Tibial nerve (tissue), 4 donors: ENCODE measurements at regions not wholly inside any gene's neighbourhood (a gene's known extent, or its start where the extent isn't known, plus 50 kb on each side); places are given as distances from the start of the nearest gene placed in this dataset.
"Not testable (repeated sequence)": the region's sequence is repeated elsewhere in the genome, so short reads cannot be mapped to it uniquely, and the experiment has no call there.

Experiments
- DNase-seq, 2 donors: peaks; one replicate each; pipeline ENCODE4 v3.0.0-alpha.2; 2019; ENCODE audit warnings: low spot score in 2 of 2
- H3K27ac ChIP-seq, 4 donors: fragments of 200-600 bp; sonication (generic) in 3 of 4; one replicate each; pipeline ENCODE4 v1.5.1; 2017 to 2019; ENCODE audit warnings: mild to moderate bottlenecking in 1 of 4
- H3K27me3 ChIP-seq, 2 donors: fragments of 200-600 bp; sonication (generic) in 1 of 2; one replicate each; pipeline versions ENCODE4 v1.5.1 to v1.6.0; 2017 to 2019
- H3K36me3 ChIP-seq, 3 donors: fragments of 200-600 bp; sonication (generic); one replicate each; pipeline ENCODE4 v1.5.1; 2018 to 2019
- H3K4me1 ChIP-seq, 4 donors: fragments of 200-600 bp; sonication (generic) in 3 of 4; one replicate each; pipeline ENCODE4 v1.5.1; 2017 to 2019
- H3K4me3 ChIP-seq, 4 donors: fragments of 200-600 bp; sonication (generic) in 3 of 4; one replicate each; pipeline ENCODE4 v1.5.1; 2017 to 2019; ENCODE audit warnings: mild to moderate bottlenecking in 1 of 4, moderate library complexity in 1 of 4
- H3K9me3 ChIP-seq, 4 donors: fragments of 200-600 bp; sonication (generic) in 3 of 4; one replicate each; pipeline ENCODE4 v1.5.1; 2017 to 2019
- WGBS, 2 donors: methylation state at CpG; one replicate each; pipeline ENCODE4 v1.1.5; 2018; 5-methylcytosine and 5-hydroxymethylcytosine counted together

- DNase-seq, H3K9me3 ChIP-seq, H3K27me3 ChIP-seq, H3K4me1 ChIP-seq, H3K4me3 ChIP-seq, H3K36me3 ChIP-seq, H3K27ac ChIP-seq: not testable (repeated sequence)
- 67 to 70% methylated on average over 1 of the region's 1 CpG for WGBS, 2 donors
These were observed 101.4 kb downstream of the FAM72C start for GRCh38 chr1:143870388-143870787.

GRCh38 chr1:143867590-143868220, 104.1 kb downstream of the FAM72C start:
- H3K4me1 ChIP-seq, H3K27ac ChIP-seq, H3K4me3 ChIP-seq, H3K27me3 ChIP-seq, DNase-seq, H3K36me3 ChIP-seq, H3K9me3 ChIP-seq: not testable (repeated sequence)
- WGBS, 2 donors: 5 to 7% methylated on average over 3 of the region's 5 CpGs

GRCh38 chr1:143863901-143864520, 107.8 kb downstream of the FAM72C start:
- H3K9me3 ChIP-seq, H3K4me3 ChIP-seq, H3K36me3 ChIP-seq, H3K27ac ChIP-seq, DNase-seq, H3K27me3 ChIP-seq, H3K4me1 ChIP-seq: not testable (repeated sequence)
- WGBS, 2 donors: 64% methylated on average over 1 of the region's 1 CpG; no CpG with 5 or more reads in 1 of the 2 donors

DNA sequence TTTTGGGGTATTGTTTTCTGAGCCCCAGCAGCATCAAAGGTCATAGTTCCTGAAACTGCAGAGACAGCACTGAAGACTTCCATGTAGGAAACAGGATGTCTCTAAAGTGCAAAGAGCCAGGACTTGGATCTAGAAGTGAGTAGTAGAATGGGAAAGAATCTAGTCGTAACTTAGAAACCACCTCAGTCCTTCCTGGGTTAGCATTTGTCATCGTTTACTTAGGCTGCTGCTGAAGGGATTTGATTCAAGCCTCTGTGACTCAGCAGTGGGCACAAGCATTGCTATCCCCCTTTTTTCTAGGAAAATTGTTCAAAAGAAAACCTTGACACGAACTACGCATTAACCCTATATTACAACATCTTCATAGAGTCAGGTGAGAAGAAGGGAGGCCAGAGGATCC, 109.1 kb downstream of the FAM72C start:
- not testable (repeated sequence) for DNase-seq, H3K27ac ChIP-seq, H3K4me3 ChIP-seq, H3K4me1 ChIP-seq, H3K27me3 ChIP-seq, H3K36me3 ChIP-seq, H3K9me3 ChIP-seq
- WGBS, 2 donors: 64 to 73% methylated on average over 4 of the region's 4 CpGs

- H3K4me3 ChIP-seq, H3K27me3 ChIP-seq, H3K4me1 ChIP-seq, H3K36me3 ChIP-seq, H3K27ac ChIP-seq, H3K9me3 ChIP-seq, DNase-seq: not testable (repeated sequence)
- WGBS, 2 donors: no CpG with 5 or more reads among the region's 1 CpG
These were observed 110.5 kb downstream of the FAM72C start for GRCh38 chr1:143861306-143861705.

GRCh38 chr1:143855867-143856266, 115.9 kb downstream of the FAM72C start:
- H3K4me1 ChIP-seq, H3K36me3 ChIP-seq, DNase-seq, H3K9me3 ChIP-seq, H3K27me3 ChIP-seq, H3K27ac ChIP-seq, H3K4me3 ChIP-seq: not testable (repeated sequence)
- no CpG with 5 or more reads among the region's 1 CpG for WGBS, 2 donors

DNA sequence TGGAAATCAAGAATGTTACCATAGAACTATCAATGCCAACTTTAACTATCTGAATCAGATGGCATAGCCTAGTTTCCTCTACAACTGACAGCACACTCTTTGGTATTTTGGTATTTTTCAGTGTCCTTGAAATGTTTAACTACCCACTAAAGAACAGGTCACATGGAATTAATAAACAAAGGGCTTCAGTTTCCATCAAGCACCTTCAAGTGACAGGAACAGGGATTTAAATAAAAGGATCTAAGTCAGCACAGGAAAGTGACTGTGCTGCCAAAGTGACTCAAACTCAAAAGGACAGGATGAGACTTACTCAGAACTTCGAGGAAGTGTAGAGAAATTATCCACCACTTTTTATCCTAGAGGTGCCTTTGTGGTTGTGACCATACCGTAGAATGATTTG, 117.7 kb downstream of the FAM72C start:
- H3K27ac ChIP-seq, H3K36me3 ChIP-seq, H3K4me3 ChIP-seq, H3K27me3 ChIP-seq, H3K4me1 ChIP-seq, DNase-seq, H3K9me3 ChIP-seq: not testable (repeated sequence)
- WGBS, 2 donors: no CpG with 5 or more reads among the region's 2 CpGs

DNA sequence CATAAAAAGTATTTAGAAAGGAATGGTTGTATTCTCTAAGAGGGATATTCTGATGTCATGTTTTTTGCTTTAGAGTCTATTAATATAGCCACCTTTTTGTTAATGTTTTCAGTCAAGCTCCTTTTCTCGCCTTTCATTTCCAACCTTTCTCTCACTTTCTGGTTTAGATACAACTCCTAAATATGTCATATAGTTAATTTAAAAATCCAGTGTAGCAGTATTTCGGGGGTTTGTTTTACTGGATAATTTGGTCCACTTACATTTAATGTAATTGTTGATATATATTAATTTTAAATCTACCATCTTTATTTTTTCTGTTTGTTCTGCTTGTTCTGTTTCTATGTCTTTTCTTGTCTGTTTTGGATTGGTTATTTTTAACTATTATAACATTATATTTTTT, 121.1 kb downstream of the FAM72C start:
- DNase-seq, H3K27me3 ChIP-seq, H3K36me3 ChIP-seq, H3K4me1 ChIP-seq, H3K4me3 ChIP-seq, H3K27ac ChIP-seq, H3K9me3 ChIP-seq: not testable (repeated sequence)
- WGBS, 2 donors: 87 to 92% methylated on average over 2 of the region's 2 CpGs

DNA sequence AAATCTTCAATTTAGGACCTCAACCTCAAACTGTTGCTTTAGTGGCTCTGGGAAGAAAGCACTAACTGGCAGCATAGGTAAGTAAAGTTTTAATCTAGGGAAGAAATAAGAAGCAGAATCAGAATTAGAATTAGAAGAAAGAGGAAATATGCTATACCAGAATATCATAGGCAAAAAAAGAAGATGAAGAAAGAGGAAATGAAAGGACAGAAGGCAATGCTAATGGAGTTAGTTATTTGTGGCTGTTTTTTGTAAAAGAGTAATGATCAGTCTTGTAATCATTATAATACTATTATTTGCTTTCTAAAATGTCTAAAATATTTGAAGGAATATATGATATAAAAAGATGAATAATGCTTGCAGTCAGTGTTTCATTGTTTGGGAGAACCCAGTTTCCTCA, 122.9 kb downstream of the FAM72C start:
- DNase-seq, H3K9me3 ChIP-seq, H3K4me3 ChIP-seq, H3K4me1 ChIP-seq, H3K36me3 ChIP-seq, H3K27ac ChIP-seq, H3K27me3 ChIP-seq: not testable (repeated sequence)

GRCh38 chr1:143845193-143845592, 126.6 kb downstream of the FAM72C start:
- H3K4me1 ChIP-seq, H3K27ac ChIP-seq, H3K27me3 ChIP-seq, H3K9me3 ChIP-seq, H3K36me3 ChIP-seq, H3K4me3 ChIP-seq, DNase-seq: not testable (repeated sequence)
- WGBS, 2 donors: 79 to 100% methylated on average over 1 of the region's 1 CpG

DNA sequence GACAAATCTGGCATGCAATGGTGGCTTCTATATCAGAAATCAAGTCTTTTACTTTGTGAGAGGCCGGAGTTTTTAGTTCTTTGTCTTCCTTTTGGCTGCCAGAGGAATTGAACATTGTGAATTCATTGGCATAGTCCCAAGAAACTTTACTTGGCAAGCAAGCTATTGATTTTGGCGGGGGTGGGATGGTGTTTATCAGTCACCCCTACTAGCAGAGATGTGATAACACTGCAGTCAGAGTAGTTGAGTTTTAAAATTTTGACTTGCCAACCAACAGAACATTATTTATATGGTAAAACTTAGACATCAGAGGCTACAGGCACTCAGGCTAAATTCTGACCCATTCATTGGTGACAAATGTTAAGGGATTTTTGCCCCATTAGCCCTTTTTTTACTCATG, 129.7 kb downstream of the FAM72C start:
- H3K4me3 ChIP-seq, H3K9me3 ChIP-seq, DNase-seq, H3K4me1 ChIP-seq, H3K36me3 ChIP-seq, H3K27ac ChIP-seq: not testable (repeated sequence)
- peaks cover 0 to 10% of the 10 kb centered on the region in 2 donors for H3K27me3 ChIP-seq
- 44% methylated on average over 1 of the region's 2 CpGs; no CpG with 5 or more reads in 1 of the 2 donors for WGBS, 2 donors

DNA sequence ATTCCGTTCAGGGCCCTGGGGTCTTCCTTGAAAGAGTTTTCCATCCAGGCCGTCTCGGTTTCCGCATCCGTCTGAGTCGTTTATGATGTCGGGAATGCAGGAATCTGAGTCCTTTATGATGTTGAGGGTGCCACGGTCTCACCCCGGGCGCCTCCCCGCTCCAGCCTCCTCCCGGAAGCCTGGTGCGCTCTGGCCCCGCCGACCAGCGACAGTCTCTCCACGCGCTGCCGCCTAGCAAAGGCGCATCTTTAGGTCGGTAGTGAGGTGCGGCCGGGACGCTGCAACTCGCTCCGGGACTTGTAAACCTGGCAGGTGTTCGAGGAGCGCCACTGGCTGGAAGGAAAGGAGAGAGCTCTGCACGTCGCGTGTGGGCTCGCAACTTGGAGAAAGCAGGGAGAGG, 132.6 kb downstream of the FAM72C start:
- H3K27ac ChIP-seq, DNase-seq, H3K9me3 ChIP-seq, H3K4me3 ChIP-seq, H3K36me3 ChIP-seq, H3K4me1 ChIP-seq: not testable (repeated sequence)
- peaks cover 0 to 10% of the 10 kb centered on the region in 2 donors for H3K27me3 ChIP-seq
- 0 to 4% methylated on average over 6 to 7 of the region's 32 CpGs for WGBS, 2 donors

- H3K27ac ChIP-seq, H3K4me3 ChIP-seq, H3K4me1 ChIP-seq, DNase-seq, H3K9me3 ChIP-seq, H3K36me3 ChIP-seq: not testable (repeated sequence)
- peaks cover 0 to 10% of the 10 kb centered on the region in 2 donors for H3K27me3 ChIP-seq
- 0% methylated on average over 2 of the region's 21 CpGs; no CpG with 5 or more reads in 1 of the 2 donors for whole genome bisulfite sequencing, 2 donors
These were observed 133.2 kb downstream of the FAM72C start for GRCh38 chr1:143838598-143838929.

GRCh38 chr1:143837924-143838597, 133.7 kb downstream of the FAM72C start:
- H3K27me3 ChIP-seq: peaks cover 0 to 10% of the 10 kb centered on the region in 2 donors
- not testable (repeated sequence) for DNase-seq, H3K4me3 ChIP-seq, H3K9me3 ChIP-seq, H3K36me3 ChIP-seq, H3K4me1 ChIP-seq, H3K27ac ChIP-seq
- 17 to 33% methylated on average over 12 to 23 of the region's 25 CpGs for WGBS, 2 donors
